ELR (cell line): ENCODE measurements at regions not wholly inside any gene's neighbourhood (a gene's known extent, or its start where the extent isn't known, plus 50 kb on each side); places are given as distances from the start of the nearest gene placed in this dataset.

Experiments used
- DNase-seq: peaks from one replicate; pipeline ENCODE4 v3.0.0-alpha.2; 2015; ENCODE audit warnings: low read depth

DNA sequence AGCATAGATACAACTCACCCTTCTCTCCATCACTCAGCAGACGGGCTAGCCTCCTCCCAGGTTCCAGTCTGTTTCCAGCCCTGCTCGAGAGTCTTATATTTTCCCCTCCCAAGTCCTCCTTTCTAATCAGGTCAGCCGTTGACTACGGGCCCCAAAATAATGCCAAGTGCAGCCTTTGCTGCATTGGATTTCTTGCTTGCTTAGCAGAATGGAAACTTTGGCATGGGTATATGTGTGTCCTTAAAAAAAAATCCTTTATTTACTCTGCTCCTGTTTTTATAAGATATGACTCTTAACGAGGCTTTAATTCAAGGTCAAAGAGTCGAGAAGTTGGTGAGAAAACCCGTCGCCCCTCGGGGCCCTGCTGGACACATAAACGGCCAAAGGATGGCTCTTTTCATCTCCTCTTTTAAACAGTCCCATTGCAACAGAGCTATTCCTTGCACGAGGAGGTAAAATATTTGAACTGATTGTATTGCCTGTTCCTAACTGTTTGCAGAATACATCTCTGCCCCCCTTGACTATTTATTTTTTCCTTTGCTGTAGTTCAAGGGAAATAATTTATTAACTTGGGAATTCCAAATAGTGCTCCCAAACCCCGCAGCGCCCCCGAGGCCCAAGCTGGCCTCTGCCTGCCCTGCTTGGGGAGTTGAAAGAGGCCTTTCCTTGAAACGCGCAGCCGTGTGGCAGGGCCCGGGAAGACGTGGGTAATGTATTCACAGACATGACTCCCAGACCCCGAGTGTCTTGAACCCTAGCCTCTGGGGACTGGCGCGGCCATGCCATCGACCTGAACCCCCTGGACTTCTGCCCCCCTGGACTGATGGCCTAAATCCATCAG is 156.5 kb upstream of the MYL2 start:
- no peak for DNase-seq

DNA sequence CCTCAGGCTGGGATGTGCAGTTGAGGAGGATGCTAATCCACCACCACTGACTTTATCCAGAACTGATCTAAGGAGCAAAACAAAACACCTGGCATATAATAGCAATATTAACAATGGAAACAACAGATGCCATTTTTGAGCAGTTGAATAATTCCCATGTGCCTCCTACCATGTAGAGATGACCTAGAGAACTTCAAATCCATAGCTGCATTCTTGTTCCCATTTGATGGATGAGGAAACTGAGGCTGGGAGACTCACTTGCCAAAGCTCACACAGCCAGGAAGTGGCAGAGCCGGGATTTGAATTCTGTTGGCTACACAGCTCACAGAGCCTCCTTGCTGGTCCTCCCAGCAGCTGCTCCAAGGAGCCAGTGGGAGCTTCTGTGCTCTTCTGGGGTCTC is 155.8 kb upstream of the MYL2 start:
- DNase-seq = no peak

DNA sequence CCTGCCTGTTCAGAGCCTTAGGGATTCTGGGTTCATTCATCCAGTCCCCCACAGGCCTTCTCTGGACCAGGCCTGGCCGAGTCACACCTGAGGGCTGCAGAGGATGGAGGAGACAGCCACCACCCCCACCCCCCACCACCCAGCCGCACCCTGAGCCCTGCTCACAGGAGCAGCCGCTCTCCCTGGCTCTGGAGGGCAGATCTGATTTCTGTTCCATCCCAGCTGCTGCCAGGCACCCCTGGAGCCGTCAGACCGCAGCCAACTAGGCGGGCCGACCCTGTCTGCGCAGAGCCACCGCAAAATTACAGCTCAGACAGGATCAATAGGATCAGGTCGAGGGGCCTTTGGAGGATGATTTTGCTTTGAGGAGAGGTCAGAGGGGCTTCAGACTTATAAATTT is 154.6 kb upstream of the MYL2 start:
- no peak for DNase-seq

DNA sequence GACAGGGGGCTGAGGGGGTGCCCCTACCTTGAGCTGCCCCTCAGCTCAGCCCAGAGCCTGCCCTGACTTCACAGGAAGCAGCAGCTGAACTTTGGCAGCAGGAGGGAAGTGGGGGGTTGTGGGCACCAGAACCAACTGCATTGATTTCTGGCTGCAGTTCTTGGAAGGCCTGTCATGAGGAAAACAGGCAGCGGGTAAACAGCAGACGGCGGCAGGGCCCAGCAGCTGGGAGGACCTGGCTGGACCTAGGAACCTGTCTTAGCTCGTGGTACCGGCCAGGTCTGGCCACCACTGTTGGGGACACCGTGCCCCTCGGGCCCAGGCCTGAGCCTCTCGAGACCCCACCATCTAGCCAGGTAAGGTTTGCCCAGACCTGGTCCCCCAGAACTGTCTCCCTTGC is 154.2 kb upstream of the MYL2 start:
- no peak for DNase-seq

DNA sequence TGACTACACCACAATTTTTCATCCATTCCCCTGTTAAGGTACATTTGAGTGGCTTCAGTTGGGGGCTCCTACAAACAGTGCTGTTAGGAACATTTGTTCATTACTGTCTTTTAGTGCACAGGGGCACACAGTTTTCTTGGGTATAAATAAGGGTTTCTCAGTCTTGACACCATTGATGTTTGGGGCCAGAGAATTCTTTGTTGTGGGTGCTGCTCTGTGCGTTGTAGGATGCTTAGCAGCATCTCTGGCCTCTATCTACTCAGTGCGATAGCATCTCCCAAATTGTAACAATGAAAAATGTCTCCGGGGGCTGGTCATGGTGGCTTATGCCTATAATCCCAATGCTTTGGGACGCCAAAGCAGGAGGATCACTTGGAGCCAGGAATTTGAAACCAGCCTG is 153.0 kb upstream of the MYL2 start:
- no peak for DNase-seq

DNA sequence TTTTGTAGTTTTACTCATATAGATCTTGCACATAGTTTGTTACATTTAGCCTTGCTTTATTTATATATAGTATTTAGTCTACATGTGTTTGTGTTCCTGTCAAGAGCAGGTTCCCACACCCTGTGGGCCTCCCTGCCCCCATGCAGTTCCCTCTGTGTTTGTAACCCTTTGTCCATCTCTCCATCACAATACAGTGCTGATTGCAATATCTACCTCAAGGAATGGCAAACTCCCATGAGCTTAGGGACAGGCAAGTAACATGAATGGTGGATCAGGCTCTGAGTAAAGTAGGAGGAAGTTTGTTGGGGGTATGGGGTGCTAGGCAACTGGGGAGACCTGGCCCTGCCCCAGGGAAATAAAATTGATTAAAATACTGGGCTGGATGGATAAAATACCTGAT is 151.9 kb upstream of the MYL2 start:
- DNase-seq = no peak

DNA sequence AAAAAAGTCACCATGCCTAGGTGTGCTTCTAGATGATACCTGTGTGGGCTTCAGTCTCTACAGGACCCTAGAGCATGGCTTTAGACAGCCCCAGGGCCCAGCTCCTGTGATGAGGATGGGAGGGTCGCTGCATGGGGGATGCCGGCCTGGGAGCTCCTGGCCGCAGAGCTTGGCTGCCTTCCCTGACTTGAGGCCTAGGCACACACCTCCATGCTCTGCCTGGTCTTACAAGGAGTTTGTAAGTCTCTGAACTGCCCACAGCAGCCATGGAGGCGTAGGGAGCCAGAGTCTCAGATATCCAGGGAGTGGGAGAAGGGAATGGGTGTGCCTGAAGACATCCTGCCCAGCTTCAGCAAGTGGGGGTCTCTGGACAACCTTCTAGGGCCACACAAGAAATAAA is 149.5 kb upstream of the MYL2 start:
- no peak for DNase-seq

DNA sequence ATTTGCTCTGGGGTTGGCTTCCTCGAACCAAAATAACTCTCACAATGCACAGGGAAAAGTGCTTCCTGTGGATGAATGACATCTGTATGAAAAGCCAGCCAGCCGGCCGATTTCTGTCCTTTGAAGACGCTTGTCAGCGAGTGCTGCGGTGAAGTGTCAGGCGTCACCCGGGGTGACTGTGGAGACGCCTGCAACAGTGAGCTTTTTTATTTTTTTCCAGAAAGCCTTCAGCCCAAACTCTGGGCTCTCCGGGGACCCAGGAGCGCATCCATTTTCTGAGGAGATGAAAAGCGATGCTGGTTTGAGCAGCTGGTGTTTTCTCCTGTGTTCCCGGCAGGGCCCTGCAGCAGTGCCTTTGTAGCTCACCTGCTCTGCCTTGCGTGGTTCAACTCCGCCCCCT is 147.9 kb upstream of the MYL2 start:
- no peak for DNase-seq

DNA sequence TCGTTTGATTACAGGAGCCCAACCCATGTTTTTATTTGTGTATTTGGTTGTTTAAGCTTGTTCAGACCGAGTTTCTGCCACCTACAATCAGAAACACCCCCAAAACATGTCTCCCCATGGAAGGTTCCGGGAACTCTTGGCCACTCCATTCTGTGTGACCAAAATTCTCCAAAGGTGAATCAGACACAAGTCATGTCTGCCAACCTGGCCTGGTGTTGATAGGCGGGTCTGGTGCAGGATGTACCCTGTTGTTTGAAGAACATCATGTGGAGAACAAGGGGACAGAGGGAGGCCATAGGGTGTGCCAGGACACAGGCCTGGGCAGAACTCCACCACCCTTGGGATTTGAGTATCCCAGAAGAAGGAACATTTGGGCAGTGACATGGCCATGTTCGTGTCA is 147.1 kb upstream of the MYL2 start:
- no peak for DNase-seq

DNA sequence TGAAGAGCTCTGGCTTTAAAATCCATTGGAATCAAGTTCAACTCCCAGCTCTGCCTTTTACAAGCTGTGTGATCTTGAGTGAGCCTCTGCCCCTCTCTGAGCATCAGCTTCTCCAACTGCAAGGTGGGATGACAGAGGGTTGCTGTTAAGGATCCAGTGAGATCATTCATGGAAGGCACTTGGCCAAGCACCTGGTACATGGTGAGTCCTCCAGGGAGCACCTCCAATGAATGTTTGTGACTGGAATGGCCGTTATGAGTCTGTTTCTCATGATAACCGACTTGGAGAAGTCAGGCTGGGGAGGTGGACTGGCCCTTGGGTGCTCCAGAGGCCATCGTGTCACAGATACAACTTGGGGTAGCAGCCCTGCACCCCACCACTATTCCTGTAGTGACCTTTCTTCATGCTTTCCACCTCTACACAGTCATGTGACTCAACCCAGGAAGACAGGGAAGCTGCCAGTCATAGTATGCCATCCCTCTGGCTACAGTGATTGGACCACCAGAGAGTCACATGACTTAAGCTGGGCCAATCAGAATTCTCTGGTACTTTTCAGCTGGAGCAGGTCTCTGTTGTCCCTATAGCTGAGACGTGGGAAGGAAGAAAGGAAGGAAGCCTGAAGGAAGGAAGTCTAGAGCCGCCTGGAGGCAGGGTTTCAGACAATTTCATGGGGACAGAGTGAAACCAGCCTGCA is 146.5 kb upstream of the MYL2 start:
- DNase-seq = peak; percentile 18

DNA sequence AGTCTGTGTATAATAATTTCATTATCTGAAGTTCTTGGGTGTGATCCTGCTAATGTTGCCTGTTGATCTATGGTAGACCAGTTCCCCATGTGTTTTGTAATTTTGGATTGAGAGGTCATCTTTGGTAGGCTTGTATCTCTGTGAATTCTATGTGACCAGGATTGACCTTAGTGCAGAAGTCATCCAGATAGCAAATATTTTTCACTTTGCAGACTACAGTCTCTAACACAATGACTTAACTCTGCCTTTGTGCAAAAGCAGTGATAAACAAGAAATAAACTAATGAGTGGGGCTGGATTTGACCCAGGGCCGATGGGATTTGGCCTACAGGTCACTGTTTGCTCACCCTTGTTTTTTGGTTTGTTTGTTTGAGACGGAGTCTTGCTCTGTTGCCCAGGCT is 144.6 kb upstream of the MYL2 start:
- DNase-seq = no peak

DNA sequence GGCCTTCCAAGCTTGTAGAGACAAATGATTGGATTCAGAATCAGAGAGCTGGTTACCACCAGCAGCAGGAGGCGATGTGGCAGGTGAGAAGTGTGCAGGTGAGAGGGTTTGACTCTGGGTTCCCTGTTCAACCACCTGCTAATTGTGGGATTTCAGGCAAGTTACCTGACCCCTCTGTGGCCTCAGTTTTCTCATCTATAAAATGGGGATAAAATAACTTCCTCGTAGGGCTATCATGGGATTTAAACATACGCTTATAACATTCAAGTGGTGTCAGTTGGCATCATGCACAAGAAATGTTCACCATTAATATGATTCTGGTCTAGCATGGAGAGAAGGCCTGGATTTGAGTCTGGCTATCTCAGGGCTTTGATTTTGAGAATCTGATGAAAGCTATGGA is 143.8 kb upstream of the MYL2 start:
- DNase-seq = no peak

DNA sequence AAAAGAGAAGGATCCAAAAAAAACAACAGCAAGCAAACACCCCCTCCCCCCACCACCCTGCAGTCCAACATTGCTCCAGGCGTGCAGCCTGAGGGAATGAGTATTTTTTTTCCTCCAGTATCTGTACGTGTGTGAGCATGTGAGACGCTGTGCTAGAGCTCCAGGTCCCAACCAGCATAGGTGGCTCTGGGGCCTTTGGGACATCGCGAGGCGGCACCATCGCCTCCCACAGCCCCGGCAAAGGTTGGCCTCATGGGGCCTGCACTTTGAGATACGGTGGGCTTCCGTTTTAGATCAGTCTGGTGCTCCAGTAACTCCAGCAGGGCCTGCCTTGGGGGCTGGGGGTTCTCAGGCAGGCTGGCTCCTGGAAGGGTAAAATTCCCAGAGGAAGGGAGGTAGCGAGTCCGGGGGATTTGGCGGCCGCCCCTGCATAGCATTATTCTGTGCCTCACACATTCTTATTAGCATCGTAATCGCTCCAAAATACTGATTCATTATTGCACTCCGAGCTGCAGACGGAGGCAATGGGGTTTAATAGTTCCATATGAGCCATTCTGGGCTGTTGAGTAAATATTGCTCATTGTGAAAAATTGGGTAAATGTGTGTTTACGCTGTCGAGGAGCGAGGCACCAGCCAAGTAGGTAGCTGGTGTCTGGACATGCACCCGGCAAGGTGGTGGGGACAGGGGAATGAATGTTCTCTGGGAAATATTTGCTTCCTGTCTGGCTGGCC is 143.1 kb upstream of the MYL2 start:
- DNase-seq = peak; percentile 4

DNA sequence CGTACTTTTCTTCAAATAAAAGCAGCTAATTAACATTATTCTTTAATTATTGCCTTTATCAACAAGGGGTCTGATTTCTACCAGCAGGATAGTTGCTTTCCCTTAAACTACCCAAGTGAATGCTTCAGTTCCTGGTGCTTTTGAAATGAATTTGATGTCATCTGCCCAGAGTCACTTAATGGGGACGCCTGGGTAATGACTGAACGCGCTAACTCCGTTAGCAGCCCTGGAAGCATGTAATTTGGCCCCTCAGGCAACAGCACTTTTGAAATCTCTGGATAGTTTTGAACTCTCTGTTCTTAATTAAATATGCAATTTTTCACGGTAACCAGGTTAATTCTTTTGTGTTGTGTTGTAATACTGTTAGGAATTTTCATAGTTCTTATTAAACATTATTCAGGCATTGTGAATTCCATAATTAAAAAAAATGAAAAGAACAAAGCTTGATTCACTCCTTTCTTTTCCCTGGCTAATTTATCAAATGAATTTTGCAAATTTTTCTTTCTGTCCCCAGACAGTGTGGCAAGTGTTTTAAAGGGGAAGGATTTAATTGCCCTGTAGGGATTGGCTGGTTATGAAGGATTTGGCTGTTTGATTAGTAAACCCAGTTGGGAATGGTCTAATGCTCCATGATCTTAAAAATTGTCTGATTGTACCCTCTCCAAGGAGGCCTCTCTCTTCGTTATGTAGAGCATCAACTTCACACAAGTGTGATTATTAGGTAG is 137.5 kb upstream of the MYL2 start:
- no peak for DNase-seq

DNA sequence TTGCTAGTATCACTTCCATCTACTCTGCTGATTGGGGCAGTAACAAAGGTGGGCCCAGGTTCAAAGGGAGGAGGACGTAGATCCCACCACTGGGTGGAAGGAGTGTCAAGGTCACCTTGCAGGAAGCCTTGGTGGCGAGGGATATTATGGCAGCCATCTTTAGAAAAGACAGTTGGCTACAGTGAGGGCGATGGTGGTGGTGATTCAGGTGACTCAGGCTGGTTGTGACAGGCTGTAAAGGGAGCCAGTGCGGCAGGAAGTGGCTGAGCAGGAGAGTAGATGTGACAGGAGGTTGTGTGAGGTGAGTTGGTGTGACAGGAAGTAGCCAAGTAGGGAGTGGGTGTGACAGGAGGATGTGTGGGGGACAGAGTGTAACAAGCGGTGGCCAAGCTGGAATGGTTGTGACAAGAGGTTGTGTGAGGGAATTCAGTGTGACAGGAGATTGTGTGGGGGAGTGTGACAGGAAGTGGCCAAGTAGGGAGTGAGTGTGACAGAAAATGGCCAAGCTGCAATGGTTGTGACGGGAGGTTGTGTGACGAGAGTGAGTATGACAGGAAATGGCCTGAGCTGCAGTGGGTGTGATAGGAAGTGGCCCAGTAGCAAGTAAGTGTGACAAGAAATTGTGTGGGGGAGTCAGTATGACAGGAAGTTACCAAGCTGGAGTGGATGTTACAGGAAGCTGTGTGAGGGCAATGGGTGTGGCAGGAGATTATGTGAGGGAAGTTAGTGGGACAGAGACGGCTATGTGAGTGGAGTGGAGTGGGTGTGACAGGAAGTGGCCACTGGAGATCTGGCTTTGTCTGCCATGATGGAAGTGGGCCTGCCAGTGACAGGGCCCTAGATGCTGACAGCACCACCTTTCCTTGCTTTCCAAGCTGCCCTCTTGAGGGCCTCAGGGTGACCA is 136.5 kb upstream of the MYL2 start:
- no peak for DNase-seq

DNA sequence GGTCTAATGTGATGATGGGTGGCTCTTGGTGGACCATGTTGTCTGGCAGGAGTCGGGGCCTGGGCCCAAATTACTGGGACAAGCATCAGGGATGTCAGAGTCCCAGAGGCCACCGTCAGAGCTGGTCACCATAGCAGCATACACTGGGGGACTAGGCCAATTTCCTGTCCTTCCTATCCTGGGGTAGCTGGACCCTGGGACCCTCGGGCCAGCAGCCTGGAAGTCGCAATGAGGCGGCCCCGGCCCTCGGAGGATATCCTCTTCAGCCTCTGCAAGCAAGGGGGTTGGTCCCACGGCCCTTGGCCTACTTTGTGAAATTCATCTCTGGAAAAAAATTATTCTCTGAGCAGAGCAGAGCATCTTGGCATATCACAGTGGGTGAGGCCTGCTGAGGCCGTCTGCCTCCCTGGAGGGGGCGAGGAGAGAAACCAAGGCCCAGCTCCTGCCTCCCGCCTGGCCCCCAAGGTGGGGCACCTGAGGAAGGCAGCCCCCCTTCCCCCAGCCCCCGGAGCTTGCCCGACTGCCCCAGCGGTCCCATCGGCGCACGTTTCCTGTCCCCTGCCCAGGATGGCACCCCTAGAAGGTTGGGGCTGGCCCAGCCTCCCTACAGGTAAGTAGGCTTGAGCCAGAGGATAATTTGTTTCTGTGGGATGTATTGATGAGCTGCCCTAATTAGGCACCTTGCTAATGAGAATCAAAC is 135.0 kb upstream of the MYL2 start:
- no peak for DNase-seq

DNA sequence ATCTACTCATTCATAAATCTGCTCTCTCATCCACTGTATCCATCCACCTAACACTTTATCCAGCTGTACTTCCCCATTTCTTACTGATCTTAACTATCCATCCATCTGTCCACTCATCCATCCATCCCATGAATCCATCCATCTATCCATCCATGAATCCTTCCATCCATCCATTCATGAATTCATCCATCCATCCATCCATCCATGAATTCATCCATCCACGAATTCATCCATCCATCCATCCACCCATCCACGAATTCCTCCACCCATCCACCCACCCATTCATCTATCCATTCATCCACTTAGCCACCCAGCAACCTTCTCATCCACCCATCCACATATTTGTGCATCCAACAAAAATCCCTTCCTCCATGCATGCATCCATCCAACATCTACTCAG is 128.6 kb upstream of the MYL2 start:
- no peak for DNase-seq

DNA sequence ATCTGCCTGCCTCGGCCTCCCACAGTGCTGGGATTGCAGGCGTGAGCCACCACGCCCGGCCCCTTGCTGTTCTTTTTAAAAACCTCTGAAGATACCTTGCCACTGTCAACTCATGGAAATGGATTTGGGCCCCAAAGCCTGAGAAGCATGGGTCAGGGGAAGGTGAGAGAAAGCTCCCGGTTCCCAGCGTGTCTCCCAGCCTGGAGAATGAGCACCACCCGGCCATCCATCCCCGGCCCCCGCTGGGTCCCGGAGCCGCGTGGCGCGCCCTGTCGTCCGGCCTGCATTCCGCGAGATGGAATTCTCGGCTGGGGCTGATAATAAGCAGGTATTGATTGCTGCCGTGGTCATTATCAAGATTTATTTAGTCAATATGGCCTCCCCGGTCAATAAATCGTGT is 126.5 kb upstream of the MYL2 start:
- no peak for DNase-seq

DNA sequence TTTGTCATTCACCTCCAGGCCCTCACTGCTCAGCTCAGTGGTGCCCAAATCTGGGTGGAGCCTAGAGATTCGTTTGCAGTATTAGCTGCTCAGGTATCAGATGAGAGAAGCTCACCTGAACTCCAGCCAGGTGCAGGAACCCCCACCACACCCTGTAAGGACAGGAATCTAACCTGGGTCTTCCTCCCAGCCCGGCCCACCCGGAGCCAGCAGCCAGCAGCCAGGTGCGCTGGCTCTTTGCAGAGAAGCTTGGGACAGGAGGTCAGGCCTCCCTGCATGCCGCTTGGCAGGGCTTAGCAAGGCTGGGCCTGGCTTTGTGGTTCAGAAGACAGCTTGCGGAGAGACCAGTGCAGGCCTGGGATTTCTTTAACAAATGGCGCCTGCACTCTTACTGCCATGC is 125.6 kb upstream of the MYL2 start:
- DNase-seq = no peak

DNA sequence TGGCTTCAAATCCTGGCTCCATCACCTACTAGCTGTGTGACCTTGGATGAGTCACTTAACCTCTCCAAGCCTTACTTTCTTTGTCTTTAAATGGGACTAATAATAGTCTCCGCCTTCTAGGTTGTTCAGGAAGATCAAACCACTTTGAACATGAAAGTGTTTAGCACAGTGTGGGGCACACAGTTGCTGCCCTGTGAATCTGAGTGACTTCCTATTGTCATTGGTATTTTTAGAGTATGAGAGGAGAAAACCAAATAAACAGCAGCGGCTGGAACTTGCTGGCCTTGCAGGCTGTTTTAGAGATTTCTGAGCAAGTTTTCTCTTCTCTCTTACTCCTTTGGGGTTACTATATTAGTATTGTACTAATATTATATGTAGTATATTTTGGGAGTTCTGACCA is 120.7 kb upstream of the MYL2 start:
- no peak for DNase-seq

DNA sequence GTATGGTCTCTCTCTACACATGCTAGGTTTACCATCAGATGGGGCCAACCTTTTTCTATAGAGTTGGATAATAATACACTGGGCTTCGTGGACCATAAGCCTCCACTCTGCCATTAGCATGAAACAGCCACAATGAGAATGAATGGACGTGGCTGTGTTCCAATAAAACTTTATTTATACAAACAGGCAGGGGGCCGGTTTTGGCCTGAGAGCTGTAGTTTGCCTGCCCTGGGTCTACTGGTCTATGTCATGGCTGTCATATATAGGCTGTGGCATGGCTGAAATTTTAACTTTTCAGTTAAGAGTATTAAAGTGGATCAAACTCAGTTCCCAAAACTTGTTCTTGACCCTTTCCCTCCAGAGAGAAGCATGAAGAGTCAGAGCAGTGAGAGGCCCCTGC is 120.3 kb upstream of the MYL2 start:
- DNase-seq = no peak
